Calu3 (cell line): ENCODE measurements at regions not wholly inside any gene's neighbourhood (a gene's known extent, or its start where the extent isn't known, plus 50 kb on each side); places are given as distances from the start of the nearest gene placed in this dataset.

Experiments
- BruUV-seq: library from RNA; stranded (reverse); fragments of 400-500 nt; replicated peaks from 2 replicates; lab custom pipeline; 2021; lab: Mats Ljungman, UMichigan
- CTCF ChIA-PET: fragments of 300-600 bp; sonication (Branson Sonifier 250); formaldehyde crosslinking; loops from one replicate; lab custom pipeline; 2022; ENCODE audit warnings: antibody characterized with exemption; lab: Charles Lee
- DNase-seq: peaks from one replicate; pipeline ENCODE4 v3.0.0; 2022
- H3K27ac Mint-ChIP-seq: one replicate; pipeline ENCODE4 v1.8.0; 2022; ENCODE audit warnings: mixed read lengths; ENCODE audit not compliant: unreplicated experiment
- H3K27me3 Mint-ChIP-seq: one replicate; pipeline ENCODE4 v1.8.0; 2022; ENCODE audit warnings: mixed read lengths; ENCODE audit not compliant: unreplicated experiment
- H3K36me3 Mint-ChIP-seq: one replicate; pipeline ENCODE4 v1.8.0; 2022; ENCODE audit warnings: mild to moderate bottlenecking, moderate library complexity, mixed read lengths; ENCODE audit not compliant: insufficient read depth, unreplicated experiment
- H3K4me1 Mint-ChIP-seq: one replicate; pipeline ENCODE4 v1.8.0; 2022; ENCODE audit warnings: mild to moderate bottlenecking, low read depth, mixed read lengths; ENCODE audit not compliant: unreplicated experiment
- H3K4me3 Mint-ChIP-seq: one replicate; pipeline ENCODE4 v1.8.0; 2022; ENCODE audit warnings: mild to moderate bottlenecking, low read depth, moderate library complexity, mixed read lengths; ENCODE audit not compliant: unreplicated experiment
- H3K9me3 Mint-ChIP-seq: one replicate; pipeline ENCODE4 v1.8.0; 2022; ENCODE audit warnings: low read depth, mixed read lengths; ENCODE audit not compliant: unreplicated experiment
- CTCF ChIP-seq: fragments of 200-600 bp; IDR thresholded peaks from one replicate; pipeline ENCODE4 v1.8.0; 2022; ENCODE audit warnings: antibody characterized with exemption; ENCODE audit not compliant: unreplicated experiment
- intact Hi-C: fragments of 100-400 bp; cut with micrococcal nuclease; formaldehyde crosslinking; loops from one replicate; pipeline ENCODE4 v1.10.0; 2022; ENCODE audit not compliant: unreplicated experiment

- CTCF ChIA-PET = interaction anchor here (0.9 to 1.0 kb wide), 2 partner anchors 356 to 563 kb away, joined by 3 read pairs; no protein-coding TSS in a partner anchor
- intact Hi-C loops = loop anchor here (1.0 to 10.0 kb wide), 4 partner anchors 35 to 563 kb away; partner anchors contain the start of gene CADPS
- no TSS peak for BruUV-seq
- H3K36me3 Mint-ChIP-seq = no peaks in the 10 kb centered on the region
- no peak overlapping the region for H3K27ac Mint-ChIP-seq
- peaks cover 28% of the 10 kb centered on the region for H3K27me3 Mint-ChIP-seq
- no peak for DNase-seq
- no peak for TF ChIP-seq CTCF
- H3K4me1 Mint-ChIP-seq = peaks cover 7% of the 10 kb centered on the region
- H3K4me3 Mint-ChIP-seq = no peak overlapping the region
- H3K9me3 Mint-ChIP-seq = no peaks in the 10 kb centered on the region
These were observed 50.0 kb upstream of the SYNPR start for GRCh38 chr3:63228087-63228486.
